ENCODE measurements at regions not wholly inside any gene's neighbourhood (a gene's known extent, or its start where the extent isn't known, plus 50 kb on each side); places are given as distances from the start of the nearest gene placed in this dataset.

DNA sequence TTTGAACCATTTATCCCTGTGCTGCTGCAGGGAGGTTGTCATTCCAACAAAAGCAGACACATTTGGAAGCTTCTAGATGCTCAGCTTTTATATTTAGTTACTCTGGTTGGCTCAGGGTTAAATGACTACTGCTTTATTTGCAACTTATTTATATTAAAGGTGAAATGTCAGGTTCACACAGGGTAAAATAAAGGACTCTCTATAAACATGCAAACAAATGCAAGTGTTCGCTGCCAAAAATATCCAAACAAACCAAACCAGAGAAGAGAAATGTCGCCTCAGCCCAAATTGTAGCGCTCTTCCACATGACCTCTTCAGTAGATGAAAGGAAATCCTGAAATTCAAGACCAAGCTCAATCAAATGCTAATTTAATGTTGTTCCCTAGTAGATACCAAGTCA lies 57.0 kb upstream of the LIFR start:
- intact Hi-C loops (cut with micrococcal nuclease), result no loop called here
- Mint-ChIP-seq H3K9me3 (ENCODE audit: insufficient read depth) (peaks cover 9% of the 10 kb centered on the region), H3K27ac (no peak overlapping the region), H3K4me3 (no peak overlapping the region), H3K27me3 (no peaks in the 10 kb centered on the region), H3K4me1 (no peaks in the 10 kb centered on the region)
- Histone ChIP-seq H3K4me2 (replicated peaks; ENCODE audit: low read depth, low read length, poor library complexity, severe bottlenecking) (no peak overlapping the region), H3K9ac (ENCODE audit: low read length) (no peak overlapping the region), H3K27ac (ENCODE audit: low read length in 2 of 2) (no peak overlapping the region), H2AFZ (ENCODE audit: insufficient read depth, low read depth, low read length, poor library complexity, severe bottlenecking) (no peak overlapping the region), H3K4me3 (ENCODE audit: control extremely low read depth in 1 of 5, extremely low read depth in 1 of 5, insufficient read depth in 1 of 5, low read depth in 2 of 5, low read length in 4 of 5) (no peak overlapping the region), H3K79me2 (ENCODE audit: control insufficient read depth, insufficient read depth, low read length) (no peaks in the 10 kb centered on the region), H3K36me3 (replicated peaks in 1 of 2; ENCODE audit: control extremely low read depth in 1 of 2, control insufficient read depth in 1 of 2, extremely low read depth in 1 of 2, insufficient read depth in 2 of 2, low read length in 1 of 2) (no peaks in the 10 kb centered on the region), H3K9me3 (ENCODE audit: control extremely low read depth in 1 of 3, control insufficient read depth in 2 of 3, insufficient read depth in 1 of 3, low read length in 2 of 3) (peaks cover 0 to 12% (median 2%) of the 10 kb centered on the region in 3 donors), H3K4me1 (ENCODE audit: control insufficient read depth in 2 of 2, insufficient read depth in 2 of 2, low read length in 2 of 2) (no peaks in the 10 kb centered on the region), H3K27me3 (replicated peaks in 1 of 4; ENCODE audit: control extremely low read depth in 1 of 4, control insufficient read depth in 3 of 4, insufficient read depth in 4 of 4, low read length in 3 of 4) (peaks cover 0 to 5% (median 0%) of the 10 kb centered on the region in 4 experiments), H4K20me1 (ENCODE audit: control insufficient read depth, insufficient read depth, low read length, poor library complexity, severe bottlenecking) (no peaks in the 10 kb centered on the region)
- 91% methylated on average over 1 of the region's 3 CpGs for WGBS (ENCODE audit: insufficient coverage)
- DNase-seq (no peak), ATAC-seq (ENCODE audit: low read depth) (no peak)
- no peak for TF ChIP-seq EZH2 (IDR thresholded peaks at IDR 0.05; ENCODE audit: borderline replicate concordance, insufficient read depth, low read depth, low read length, poor library complexity, severe bottlenecking)
- TF ChIP-seq, protein P1, sequence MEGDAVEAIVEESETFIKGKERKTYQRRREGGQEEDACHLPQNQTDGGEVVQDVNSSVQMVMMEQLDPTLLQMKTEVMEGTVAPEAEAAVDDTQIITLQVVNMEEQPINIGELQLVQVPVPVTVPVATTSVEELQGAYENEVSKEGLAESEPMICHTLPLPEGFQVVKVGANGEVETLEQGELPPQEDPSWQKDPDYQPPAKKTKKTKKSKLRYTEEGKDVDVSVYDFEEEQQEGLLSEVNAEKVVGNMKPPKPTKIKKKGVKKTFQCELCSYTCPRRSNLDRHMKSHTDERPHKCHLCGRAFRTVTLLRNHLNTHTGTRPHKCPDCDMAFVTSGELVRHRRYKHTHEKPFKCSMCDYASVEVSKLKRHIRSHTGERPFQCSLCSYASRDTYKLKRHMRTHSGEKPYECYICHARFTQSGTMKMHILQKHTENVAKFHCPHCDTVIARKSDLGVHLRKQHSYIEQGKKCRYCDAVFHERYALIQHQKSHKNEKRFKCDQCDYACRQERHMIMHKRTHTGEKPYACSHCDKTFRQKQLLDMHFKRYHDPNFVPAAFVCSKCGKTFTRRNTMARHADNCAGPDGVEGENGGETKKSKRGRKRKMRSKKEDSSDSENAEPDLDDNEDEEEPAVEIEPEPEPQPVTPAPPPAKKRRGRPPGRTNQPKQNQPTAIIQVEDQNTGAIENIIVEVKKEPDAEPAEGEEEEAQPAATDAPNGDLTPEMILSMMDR (IDR thresholded peaks at IDR 0.05), result no peak
- POLR2A ChIA-PET, result no interaction called here
- CTCF ChIA-PET, result no interaction called here

DNA sequence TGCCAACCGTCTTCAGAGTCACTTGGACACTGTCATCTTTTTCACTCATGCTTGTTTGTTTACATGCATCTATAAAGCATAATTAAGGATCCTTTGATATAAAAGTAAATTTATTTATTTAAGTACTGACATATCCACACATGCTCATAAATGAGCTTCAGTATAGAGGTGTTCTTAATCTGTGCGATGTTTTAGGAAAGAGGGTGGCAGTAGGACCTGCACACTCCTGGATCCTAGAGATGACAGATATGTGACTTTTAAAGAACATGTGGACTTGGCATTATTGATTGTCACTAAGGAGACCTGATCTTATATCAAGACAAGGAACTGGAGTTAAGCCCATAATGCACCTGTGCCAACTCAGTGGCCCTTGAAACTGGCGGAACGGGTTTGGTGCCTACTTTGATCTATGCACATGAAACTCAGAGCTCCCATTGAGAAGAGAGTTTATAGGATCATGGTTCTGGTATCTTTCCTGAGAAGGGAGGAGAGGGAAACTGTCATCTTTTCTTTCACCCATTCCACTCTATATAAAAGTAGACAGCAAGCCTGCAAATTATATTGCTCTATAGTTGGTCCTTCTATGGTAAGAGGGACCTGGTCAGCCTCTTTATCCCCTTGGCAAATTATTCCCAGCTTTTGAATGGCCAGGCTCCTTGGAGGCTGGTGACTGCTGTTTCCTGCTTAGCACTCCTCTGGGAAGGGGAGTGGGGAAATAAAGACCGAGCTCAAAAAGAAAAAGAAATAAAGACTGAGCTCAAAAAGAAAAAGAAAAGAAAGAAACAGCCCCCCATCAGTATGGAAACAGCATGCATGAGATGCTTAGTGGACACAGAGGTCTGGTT lies 57.8 kb upstream of the LIFR start:
- intact Hi-C loops (cut with micrococcal nuclease), result no loop called here
- H3K9me3 Mint-ChIP-seq (ENCODE audit: insufficient read depth), result peaks cover 9% of the 10 kb centered on the region
- H3K4me1 Mint-ChIP-seq, result no peaks in the 10 kb centered on the region
- peaks cover 0 to 18% (median 2%) of the 10 kb centered on the region in 3 donors for H3K9me3 ChIP-seq (ENCODE audit: control extremely low read depth in 1 of 3, control insufficient read depth in 2 of 3, insufficient read depth in 1 of 3, low read length in 2 of 3)
- H3K79me2 ChIP-seq (ENCODE audit: control insufficient read depth, insufficient read depth, low read length), result no peaks in the 10 kb centered on the region
- H3K27ac ChIP-seq (ENCODE audit: low read length in 2 of 2), result no peak overlapping the region
- H3K4me1 ChIP-seq (ENCODE audit: control insufficient read depth in 2 of 2, insufficient read depth in 2 of 2, low read length in 2 of 2), result no peaks in the 10 kb centered on the region
- H3K27me3 ChIP-seq (replicated peaks in 1 of 4; ENCODE audit: control extremely low read depth in 1 of 4, control insufficient read depth in 3 of 4, insufficient read depth in 4 of 4, low read length in 3 of 4), result peaks cover 0 to 5% (median 0%) of the 10 kb centered on the region in 4 experiments
- no peak overlapping the region for H3K4me3 ChIP-seq (ENCODE audit: control extremely low read depth in 1 of 5, extremely low read depth in 1 of 5, insufficient read depth in 1 of 5, low read depth in 2 of 5, low read length in 4 of 5)
- no peak overlapping the region for H3K4me3 Mint-ChIP-seq
- TF ChIP-seq EZH2 (IDR thresholded peaks at IDR 0.05; ENCODE audit: borderline replicate concordance, insufficient read depth, low read depth, low read length, poor library complexity, severe bottlenecking), result no peak
- TF ChIP-seq, protein P1 (IDR thresholded peaks at IDR 0.05), result no peak
- ChIA-PET CTCF (no interaction called here), POLR2A (no interaction called here)
- no peak for DNase-seq
- no peak overlapping the region for H3K9ac ChIP-seq (ENCODE audit: low read length)
- no peaks in the 10 kb centered on the region for H3K36me3 ChIP-seq (replicated peaks in 1 of 2; ENCODE audit: control extremely low read depth in 1 of 2, control insufficient read depth in 1 of 2, extremely low read depth in 1 of 2, insufficient read depth in 2 of 2, low read length in 1 of 2)
- no peak overlapping the region for H3K4me2 ChIP-seq (replicated peaks; ENCODE audit: low read depth, low read length, poor library complexity, severe bottlenecking)
- H3K27me3 Mint-ChIP-seq, result no peaks in the 10 kb centered on the region
- WGBS (ENCODE audit: insufficient coverage), result 88% methylated on average over 1 of the region's 5 CpGs
- no peak overlapping the region for H2AFZ ChIP-seq (ENCODE audit: insufficient read depth, low read depth, low read length, poor library complexity, severe bottlenecking)
- H4K20me1 ChIP-seq (ENCODE audit: control insufficient read depth, insufficient read depth, low read length, poor library complexity, severe bottlenecking), result no peaks in the 10 kb centered on the region
- H3K27ac Mint-ChIP-seq, result no peak overlapping the region
- no peak for ATAC-seq (ENCODE audit: low read depth)
